ENCODE measurements at regions not wholly inside any gene's neighbourhood (a gene's known extent, or its start where the extent isn't known, plus 50 kb on each side); places are given as distances from the start of the nearest gene placed in this dataset.

DNA sequence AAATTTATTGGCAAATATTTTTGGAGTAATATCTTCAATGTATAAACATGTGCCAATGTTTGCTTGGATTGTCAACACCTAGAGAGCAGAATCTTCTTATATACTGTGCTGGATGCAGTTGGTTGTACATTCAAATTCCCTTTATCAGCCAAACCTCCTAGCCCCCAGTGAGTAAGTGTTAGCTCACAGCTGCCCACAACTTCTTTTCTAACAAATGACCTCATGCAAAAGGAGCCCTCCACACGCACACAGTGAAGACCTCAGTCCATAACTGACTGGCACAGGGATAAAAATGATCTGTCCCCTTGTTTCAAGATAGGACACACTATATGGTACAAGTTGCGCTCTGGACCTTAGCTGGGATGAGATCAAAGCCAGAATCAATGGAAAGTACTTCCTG lies 458.0 kb upstream of the NWD2 start:
- no peak overlapping the region for H2AFZ ChIP-seq (ENCODE audit: low read depth, low read length)
- H3K4me1 ChIP-seq (ENCODE audit: insufficient read depth, low read length), result no peaks in the 10 kb centered on the region
- no peak overlapping the region for H3K9ac ChIP-seq (ENCODE audit: low read depth, low read length)
- H3K27ac ChIP-seq (ENCODE audit: low read length), result no peak overlapping the region
- no peaks in the 10 kb centered on the region for H3K27me3 ChIP-seq (ENCODE audit: insufficient read depth, low read length, poor library complexity)
- H3K4me3 ChIP-seq (ENCODE audit: low read depth in 1 of 2, low read length in 2 of 2), result no peak overlapping the region
- H3K79me2 ChIP-seq (ENCODE audit: insufficient read depth, low read length), result no peaks in the 10 kb centered on the region
- H4K20me1 ChIP-seq (ENCODE audit: insufficient read depth, low read length), result no peaks in the 10 kb centered on the region
- no peak overlapping the region for H3K4me2 ChIP-seq (ENCODE audit: insufficient read depth, low read length)
- TF ChIP-seq, protein P1, sequence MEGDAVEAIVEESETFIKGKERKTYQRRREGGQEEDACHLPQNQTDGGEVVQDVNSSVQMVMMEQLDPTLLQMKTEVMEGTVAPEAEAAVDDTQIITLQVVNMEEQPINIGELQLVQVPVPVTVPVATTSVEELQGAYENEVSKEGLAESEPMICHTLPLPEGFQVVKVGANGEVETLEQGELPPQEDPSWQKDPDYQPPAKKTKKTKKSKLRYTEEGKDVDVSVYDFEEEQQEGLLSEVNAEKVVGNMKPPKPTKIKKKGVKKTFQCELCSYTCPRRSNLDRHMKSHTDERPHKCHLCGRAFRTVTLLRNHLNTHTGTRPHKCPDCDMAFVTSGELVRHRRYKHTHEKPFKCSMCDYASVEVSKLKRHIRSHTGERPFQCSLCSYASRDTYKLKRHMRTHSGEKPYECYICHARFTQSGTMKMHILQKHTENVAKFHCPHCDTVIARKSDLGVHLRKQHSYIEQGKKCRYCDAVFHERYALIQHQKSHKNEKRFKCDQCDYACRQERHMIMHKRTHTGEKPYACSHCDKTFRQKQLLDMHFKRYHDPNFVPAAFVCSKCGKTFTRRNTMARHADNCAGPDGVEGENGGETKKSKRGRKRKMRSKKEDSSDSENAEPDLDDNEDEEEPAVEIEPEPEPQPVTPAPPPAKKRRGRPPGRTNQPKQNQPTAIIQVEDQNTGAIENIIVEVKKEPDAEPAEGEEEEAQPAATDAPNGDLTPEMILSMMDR (IDR thresholded peaks at IDR 0.05; ENCODE audit: borderline replicate concordance, extremely low read depth, low read length, poor library complexity, severe bottlenecking), result no peak
- no peak for TF ChIP-seq EZH2 (IDR thresholded peaks at IDR 0.05; ENCODE audit: borderline replicate concordance, low read depth, low read length, severe bottlenecking)
- no peaks in the 10 kb centered on the region for H3K36me3 ChIP-seq (ENCODE audit: insufficient read depth, low read length)
- H3K9me3 ChIP-seq (ENCODE audit: insufficient read depth, low read length, severe bottlenecking), result no peaks in the 10 kb centered on the region
- DNase-seq (no peak), ATAC-seq (ENCODE audit: insufficient read depth, low read depth) (no peak)

DNA sequence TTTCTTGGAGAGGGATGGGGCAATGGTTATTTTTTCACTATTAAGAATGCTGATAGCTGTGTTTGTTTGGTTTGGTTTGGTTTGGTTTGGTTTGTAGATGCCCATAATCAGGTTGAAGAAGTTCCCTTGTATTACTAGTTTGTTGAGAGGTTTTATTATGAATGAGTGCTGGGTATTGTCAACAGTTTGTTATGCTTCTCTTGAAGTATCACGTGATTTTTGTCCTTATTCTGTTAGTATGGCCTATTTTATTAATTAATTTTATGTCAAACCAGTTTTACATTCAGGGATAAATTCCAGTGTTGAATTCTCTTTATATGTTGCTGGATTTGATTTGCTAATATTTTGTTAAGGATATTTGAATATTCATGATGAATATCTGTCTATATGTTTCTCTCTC lies 449.8 kb upstream of the NWD2 start:
- Histone ChIP-seq H3K4me1 (ENCODE audit: insufficient read depth, low read length) (no peaks in the 10 kb centered on the region), H3K4me3 (ENCODE audit: low read depth in 1 of 2, low read length in 2 of 2) (no peak overlapping the region), H2AFZ (ENCODE audit: low read depth, low read length) (no peak overlapping the region), H3K36me3 (ENCODE audit: insufficient read depth, low read length) (no peaks in the 10 kb centered on the region), H3K9ac (ENCODE audit: low read depth, low read length) (no peak overlapping the region), H3K4me2 (ENCODE audit: insufficient read depth, low read length) (no peak overlapping the region), H3K79me2 (ENCODE audit: insufficient read depth, low read length) (no peaks in the 10 kb centered on the region), H4K20me1 (ENCODE audit: insufficient read depth, low read length) (no peaks in the 10 kb centered on the region), H3K9me3 (ENCODE audit: insufficient read depth, low read length, severe bottlenecking) (no peaks in the 10 kb centered on the region), H3K27me3 (ENCODE audit: insufficient read depth, low read length, poor library complexity) (no peaks in the 10 kb centered on the region), H3K27ac (ENCODE audit: low read length) (no peak overlapping the region)
- DNase-seq (no peak), ATAC-seq (ENCODE audit: insufficient read depth, low read depth) (no peak)
- TF ChIP-seq, protein P1 (IDR thresholded peaks at IDR 0.05; ENCODE audit: borderline replicate concordance, extremely low read depth, low read length, poor library complexity, severe bottlenecking), result no peak
- TF ChIP-seq EZH2 (IDR thresholded peaks at IDR 0.05; ENCODE audit: borderline replicate concordance, low read depth, low read length, severe bottlenecking), result no peak

DNA sequence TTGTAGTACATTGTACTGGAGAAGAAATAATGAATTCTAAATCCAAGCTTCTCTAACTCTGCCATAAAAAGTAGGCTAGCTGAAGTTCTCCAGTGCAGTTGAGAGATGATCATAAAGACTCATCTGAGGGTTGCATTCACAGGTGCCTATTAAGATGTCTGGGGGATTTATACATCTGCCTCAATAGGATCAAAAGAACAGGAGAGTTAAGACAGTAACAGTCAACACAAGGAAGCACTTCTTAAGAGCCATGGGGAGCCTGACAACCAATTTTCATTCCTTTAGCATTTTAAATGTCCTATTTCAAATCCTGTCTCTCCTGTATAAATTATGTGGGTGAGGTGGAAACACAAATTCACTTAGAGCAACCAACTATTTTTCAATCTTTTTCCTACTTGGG lies 432.4 kb upstream of the NWD2 start:
- no peak overlapping the region for H3K4me2 ChIP-seq (ENCODE audit: insufficient read depth, low read length)
- DNase-seq (no peak), ATAC-seq (ENCODE audit: insufficient read depth, low read depth) (no peak)
- H3K27me3 ChIP-seq (ENCODE audit: insufficient read depth, low read length, poor library complexity), result no peaks in the 10 kb centered on the region
- H2AFZ ChIP-seq (ENCODE audit: low read depth, low read length), result no peak overlapping the region
- H3K9ac ChIP-seq (ENCODE audit: low read depth, low read length), result no peak overlapping the region
- no peaks in the 10 kb centered on the region for H4K20me1 ChIP-seq (ENCODE audit: insufficient read depth, low read length)
- H3K36me3 ChIP-seq (ENCODE audit: insufficient read depth, low read length), result no peaks in the 10 kb centered on the region
- H3K4me3 ChIP-seq (ENCODE audit: low read depth in 1 of 2, low read length in 2 of 2), result no peak overlapping the region
- H3K27ac ChIP-seq (ENCODE audit: low read length), result no peak overlapping the region
- H3K9me3 ChIP-seq (ENCODE audit: insufficient read depth, low read length, severe bottlenecking), result no peaks in the 10 kb centered on the region
- no peak for TF ChIP-seq EZH2 (IDR thresholded peaks at IDR 0.05; ENCODE audit: borderline replicate concordance, low read depth, low read length, severe bottlenecking)
- TF ChIP-seq, protein P1 (IDR thresholded peaks at IDR 0.05; ENCODE audit: borderline replicate concordance, extremely low read depth, low read length, poor library complexity, severe bottlenecking), result no peak
- no peaks in the 10 kb centered on the region for H3K79me2 ChIP-seq (ENCODE audit: insufficient read depth, low read length)
- H3K4me1 ChIP-seq (ENCODE audit: insufficient read depth, low read length), result no peaks in the 10 kb centered on the region

DNA sequence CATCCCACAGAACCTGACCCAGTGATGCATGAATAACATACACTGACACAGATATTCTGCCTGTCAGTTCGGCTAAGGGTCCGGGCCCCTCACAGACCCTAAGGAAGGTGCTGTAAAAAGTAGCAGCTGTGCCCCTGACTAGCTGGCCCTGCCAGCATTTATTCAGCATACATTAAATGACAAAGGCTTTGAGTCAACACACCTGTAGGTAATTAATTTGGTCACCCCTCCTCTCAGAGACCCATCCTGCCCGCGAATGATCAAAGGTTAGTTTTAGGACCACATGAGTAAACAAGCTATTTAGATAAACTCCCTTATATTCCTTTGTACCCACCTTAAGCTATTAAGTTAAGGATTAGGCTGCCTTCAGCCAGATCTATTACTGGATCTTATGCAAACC lies 429.0 kb upstream of the NWD2 start:
- Histone ChIP-seq H4K20me1 (ENCODE audit: insufficient read depth, low read length) (no peaks in the 10 kb centered on the region), H3K9me3 (ENCODE audit: insufficient read depth, low read length, severe bottlenecking) (no peaks in the 10 kb centered on the region), H3K4me1 (ENCODE audit: insufficient read depth, low read length) (no peaks in the 10 kb centered on the region), H3K27ac (ENCODE audit: low read length) (no peak overlapping the region), H3K36me3 (ENCODE audit: insufficient read depth, low read length) (no peaks in the 10 kb centered on the region), H3K4me3 (ENCODE audit: low read depth in 1 of 2, low read length in 2 of 2) (no peak overlapping the region), H2AFZ (ENCODE audit: low read depth, low read length) (no peak overlapping the region), H3K4me2 (ENCODE audit: insufficient read depth, low read length) (no peak overlapping the region), H3K79me2 (ENCODE audit: insufficient read depth, low read length) (no peaks in the 10 kb centered on the region), H3K27me3 (ENCODE audit: insufficient read depth, low read length, poor library complexity) (no peaks in the 10 kb centered on the region), H3K9ac (ENCODE audit: low read depth, low read length) (no peak overlapping the region)
- TF ChIP-seq EZH2 (IDR thresholded peaks at IDR 0.05; ENCODE audit: borderline replicate concordance, low read depth, low read length, severe bottlenecking), result no peak
- TF ChIP-seq, protein P1 (IDR thresholded peaks at IDR 0.05; ENCODE audit: borderline replicate concordance, extremely low read depth, low read length, poor library complexity, severe bottlenecking), result no peak
- DNase-seq, result no peak
- ATAC-seq (ENCODE audit: insufficient read depth, low read depth), result no peak
